ENCODE measurements at regions not wholly inside any gene's neighbourhood (a gene's known extent, or its start where the extent isn't known, plus 50 kb on each side); places are given as distances from the start of the nearest gene placed in this dataset.

DNA sequence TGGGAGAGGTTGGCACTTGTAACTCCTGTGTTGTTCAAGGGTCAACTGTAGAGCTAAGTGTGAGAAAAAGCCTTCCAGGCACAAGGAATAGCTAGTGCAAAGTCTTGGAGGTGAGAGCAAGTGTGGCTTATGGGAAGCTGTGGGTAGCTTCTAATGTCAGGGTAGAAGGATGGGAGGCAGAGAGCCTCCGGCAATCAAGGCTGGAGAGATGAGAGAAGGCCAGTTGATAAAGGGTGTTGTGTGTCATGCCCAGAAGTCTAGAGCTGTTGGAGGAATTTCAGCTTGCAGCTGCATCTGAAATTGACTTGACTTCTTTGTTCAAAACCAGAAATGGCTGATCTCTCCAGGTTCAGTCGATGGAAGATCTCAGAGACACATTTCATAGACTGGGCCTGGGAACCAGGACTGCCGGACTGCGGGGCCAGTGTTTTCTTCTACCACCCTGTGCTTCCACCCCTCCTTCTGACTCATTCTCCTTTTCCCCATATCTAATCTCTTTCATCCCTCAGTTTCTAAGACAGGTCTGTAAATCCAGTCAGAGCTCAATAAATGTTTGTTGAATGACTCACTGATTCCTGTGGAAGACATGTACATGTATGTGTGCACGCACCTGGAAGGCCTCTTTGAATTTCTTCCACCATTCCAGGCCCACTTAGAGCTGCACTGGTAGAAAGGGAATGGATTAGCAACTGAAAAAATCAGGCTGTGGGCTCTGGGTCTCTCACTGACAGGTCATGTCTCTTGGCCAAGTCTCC, 67.8 kb upstream of the KLF4 start:
- TF ChIP-seq EZH2 (IDR thresholded peaks at IDR 0.05; ENCODE audit: low read length, unreplicated experiment), result no peak
- TF ChIP-seq, protein P1, sequence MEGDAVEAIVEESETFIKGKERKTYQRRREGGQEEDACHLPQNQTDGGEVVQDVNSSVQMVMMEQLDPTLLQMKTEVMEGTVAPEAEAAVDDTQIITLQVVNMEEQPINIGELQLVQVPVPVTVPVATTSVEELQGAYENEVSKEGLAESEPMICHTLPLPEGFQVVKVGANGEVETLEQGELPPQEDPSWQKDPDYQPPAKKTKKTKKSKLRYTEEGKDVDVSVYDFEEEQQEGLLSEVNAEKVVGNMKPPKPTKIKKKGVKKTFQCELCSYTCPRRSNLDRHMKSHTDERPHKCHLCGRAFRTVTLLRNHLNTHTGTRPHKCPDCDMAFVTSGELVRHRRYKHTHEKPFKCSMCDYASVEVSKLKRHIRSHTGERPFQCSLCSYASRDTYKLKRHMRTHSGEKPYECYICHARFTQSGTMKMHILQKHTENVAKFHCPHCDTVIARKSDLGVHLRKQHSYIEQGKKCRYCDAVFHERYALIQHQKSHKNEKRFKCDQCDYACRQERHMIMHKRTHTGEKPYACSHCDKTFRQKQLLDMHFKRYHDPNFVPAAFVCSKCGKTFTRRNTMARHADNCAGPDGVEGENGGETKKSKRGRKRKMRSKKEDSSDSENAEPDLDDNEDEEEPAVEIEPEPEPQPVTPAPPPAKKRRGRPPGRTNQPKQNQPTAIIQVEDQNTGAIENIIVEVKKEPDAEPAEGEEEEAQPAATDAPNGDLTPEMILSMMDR (conservative IDR thresholded peaks at IDR 0.05; ENCODE audit: low read depth, low read length), result no peak
